ENCODE measurements at regions not wholly inside any gene's neighbourhood (a gene's known extent, or its start where the extent isn't known, plus 50 kb on each side); places are given as distances from the start of the nearest gene placed in this dataset.

GRCh38 chr4:10276152-10276551, 159.6 kb upstream of the WDR1 start:
- 94% methylated on average over 4 of the region's 4 CpGs for WGBS
- no peaks in the 10 kb centered on the region for H3K36me3 ChIP-seq (ENCODE audit: control insufficient read depth in 2 of 2, insufficient read depth in 2 of 2, low read length in 1 of 2)
- H3K27me3 ChIP-seq (ENCODE audit: control insufficient read depth in 2 of 2, insufficient read depth in 1 of 2, low read length in 1 of 2) = no peaks in the 10 kb centered on the region
- H3K4me1 ChIP-seq (ENCODE audit: control insufficient read depth in 2 of 2, insufficient read depth in 2 of 2, low read length in 2 of 2) = peaks cover 3% of the 10 kb centered on the region in 2 donors
- no peak overlapping the region for H3K4me3 ChIP-seq (ENCODE audit: low read length in 2 of 2)
- no peaks in the 10 kb centered on the region for H3K9me3 ChIP-seq (ENCODE audit: control insufficient read depth in 2 of 2, insufficient read depth in 1 of 2, low read length in 1 of 2)
- DNase-seq (ENCODE audit: low read depth in 6 of 9, low spot score in 9 of 9) = no peak
- no peak overlapping the region for H3K27ac ChIP-seq (ENCODE audit: low read depth in 1 of 2, low read length in 1 of 2)

DNA sequence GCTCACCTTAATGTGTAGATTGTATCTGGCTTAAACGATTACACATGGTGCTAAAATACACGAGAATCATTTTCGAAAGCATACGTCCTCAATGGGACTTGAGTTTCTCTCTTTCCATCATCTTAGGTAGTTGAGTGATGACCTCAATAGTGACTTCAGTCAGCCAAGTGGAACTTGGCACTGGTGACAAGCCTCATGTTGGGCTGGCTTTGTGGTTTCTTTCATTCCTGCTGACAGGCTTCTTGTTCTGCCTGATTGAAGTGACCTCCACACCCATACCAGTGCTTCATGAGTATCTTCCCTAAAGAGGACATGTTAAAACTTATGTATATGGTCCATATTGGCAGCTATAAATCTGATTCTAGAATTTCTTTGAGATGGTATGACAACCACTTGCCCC, 159.1 kb upstream of the WDR1 start:
- H3K4me3 ChIP-seq (ENCODE audit: low read length in 2 of 2) = no peak overlapping the region
- H3K27me3 ChIP-seq (ENCODE audit: control insufficient read depth in 2 of 2, insufficient read depth in 1 of 2, low read length in 1 of 2) = no peaks in the 10 kb centered on the region
- no peaks in the 10 kb centered on the region for H3K9me3 ChIP-seq (ENCODE audit: control insufficient read depth in 2 of 2, insufficient read depth in 1 of 2, low read length in 1 of 2)
- no peaks in the 10 kb centered on the region for H3K36me3 ChIP-seq (ENCODE audit: control insufficient read depth in 2 of 2, insufficient read depth in 2 of 2, low read length in 1 of 2)
- no peak for DNase-seq (ENCODE audit: low read depth in 6 of 9, low spot score in 9 of 9)
- H3K4me1 ChIP-seq (ENCODE audit: control insufficient read depth in 2 of 2, insufficient read depth in 2 of 2, low read length in 2 of 2) = peaks cover 3% of the 10 kb centered on the region in 2 donors
- WGBS = 98% methylated on average over 4 of the region's 4 CpGs
- no peak overlapping the region for H3K27ac ChIP-seq (ENCODE audit: low read depth in 1 of 2, low read length in 1 of 2)

GRCh38 chr4:10273030-10273429, 156.4 kb upstream of the WDR1 start:
- Histone ChIP-seq H3K27ac (ENCODE audit: low read depth in 1 of 2, low read length in 1 of 2) (peak overlapping the region in 1 of 2 donors; percentile 3), H3K27me3 (ENCODE audit: control insufficient read depth in 2 of 2, insufficient read depth in 1 of 2, low read length in 1 of 2) (no peaks in the 10 kb centered on the region), H3K4me3 (ENCODE audit: low read length in 2 of 2) (no peak overlapping the region), H3K36me3 (ENCODE audit: control insufficient read depth in 2 of 2, insufficient read depth in 2 of 2, low read length in 1 of 2) (no peaks in the 10 kb centered on the region), H3K9me3 (ENCODE audit: control insufficient read depth in 2 of 2, insufficient read depth in 1 of 2, low read length in 1 of 2) (no peaks in the 10 kb centered on the region), H3K4me1 (ENCODE audit: control insufficient read depth in 2 of 2, insufficient read depth in 2 of 2, low read length in 2 of 2) (peaks cover 3% of the 10 kb centered on the region in 2 donors)
- 91% methylated on average over 4 of the region's 4 CpGs for WGBS
- peak in 1 of 9 donors; percentile 12 for DNase-seq (ENCODE audit: low read depth in 6 of 9, low spot score in 9 of 9)

GRCh38 chr4:10272511-10272910, 155.9 kb upstream of the WDR1 start:
- 65% methylated on average over 5 of the region's 5 CpGs for WGBS
- H3K9me3 ChIP-seq (ENCODE audit: control insufficient read depth in 2 of 2, insufficient read depth in 1 of 2, low read length in 1 of 2) = no peaks in the 10 kb centered on the region
- H3K4me1 ChIP-seq (ENCODE audit: control insufficient read depth in 2 of 2, insufficient read depth in 2 of 2, low read length in 2 of 2) = peaks cover 3% of the 10 kb centered on the region in 2 donors

GRCh38 chr4:10267066-10267465, 150.5 kb upstream of the WDR1 start:
- Histone ChIP-seq H3K27ac (ENCODE audit: low read depth in 1 of 2, low read length in 1 of 2) (no peak overlapping the region), H3K27me3 (ENCODE audit: control insufficient read depth in 2 of 2, insufficient read depth in 1 of 2, low read length in 1 of 2) (no peaks in the 10 kb centered on the region), H3K4me3 (ENCODE audit: low read length in 2 of 2) (no peak overlapping the region), H3K9me3 (ENCODE audit: control insufficient read depth in 2 of 2, insufficient read depth in 1 of 2, low read length in 1 of 2) (no peaks in the 10 kb centered on the region), H3K36me3 (ENCODE audit: control insufficient read depth in 2 of 2, insufficient read depth in 2 of 2, low read length in 1 of 2) (no peaks in the 10 kb centered on the region), H3K4me1 (ENCODE audit: control insufficient read depth in 2 of 2, insufficient read depth in 2 of 2, low read length in 2 of 2) (peaks cover 0 to 4% of the 10 kb centered on the region in 2 donors)
- WGBS = 93% methylated on average over 4 of the region's 4 CpGs
- no peak for DNase-seq (ENCODE audit: low read depth in 6 of 9, low spot score in 9 of 9)

More at GRCh38 chr4:10272511-10272910, 155.9 kb upstream of the WDR1 start:
- H3K27ac ChIP-seq (ENCODE audit: low read depth in 1 of 2, low read length in 1 of 2) = peak overlapping the region; percentile 3 to 64
- DNase-seq (ENCODE audit: low read depth in 6 of 9, low spot score in 9 of 9) = no peak
- H3K4me3 ChIP-seq (ENCODE audit: low read length in 2 of 2) = no peak overlapping the region
- H3K36me3 ChIP-seq (ENCODE audit: control insufficient read depth in 2 of 2, insufficient read depth in 2 of 2, low read length in 1 of 2) = no peaks in the 10 kb centered on the region
- H3K27me3 ChIP-seq (ENCODE audit: control insufficient read depth in 2 of 2, insufficient read depth in 1 of 2, low read length in 1 of 2) = no peaks in the 10 kb centered on the region

DNA sequence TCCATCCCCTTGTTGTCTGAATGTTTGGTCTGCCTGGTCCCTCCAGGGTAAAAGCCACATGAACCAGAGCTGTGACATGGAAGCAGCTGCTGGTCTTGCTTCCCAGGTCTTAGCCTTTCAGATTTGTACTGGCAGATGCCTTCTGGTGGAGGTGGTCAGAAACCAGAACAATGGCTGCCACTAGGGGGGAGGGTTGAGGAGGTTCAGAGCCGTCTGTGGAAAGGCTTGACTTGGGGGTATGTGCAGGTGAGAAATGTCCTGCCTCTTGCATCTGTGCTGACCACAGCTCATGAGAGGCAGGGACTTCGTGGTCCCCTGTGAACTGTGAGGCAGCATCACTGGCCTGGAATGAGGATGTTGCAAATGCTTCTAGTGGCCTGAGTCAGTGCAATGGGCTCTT, 144.2 kb upstream of the WDR1 start:
- 68% methylated on average over 2 of the region's 2 CpGs for WGBS
- DNase-seq (ENCODE audit: low read depth in 6 of 9, low spot score in 9 of 9) = no peak
- no peaks in the 10 kb centered on the region for H3K9me3 ChIP-seq (ENCODE audit: control insufficient read depth in 2 of 2, insufficient read depth in 1 of 2, low read length in 1 of 2)
- H3K36me3 ChIP-seq (ENCODE audit: control insufficient read depth in 2 of 2, insufficient read depth in 2 of 2, low read length in 1 of 2) = no peaks in the 10 kb centered on the region
- no peak overlapping the region for H3K4me3 ChIP-seq (ENCODE audit: low read length in 2 of 2)
- no peak overlapping the region for H3K27ac ChIP-seq (ENCODE audit: low read depth in 1 of 2, low read length in 1 of 2)
- no peaks in the 10 kb centered on the region for H3K27me3 ChIP-seq (ENCODE audit: control insufficient read depth in 2 of 2, insufficient read depth in 1 of 2, low read length in 1 of 2)
- peaks cover 2 to 4% of the 10 kb centered on the region in 2 donors for H3K4me1 ChIP-seq (ENCODE audit: control insufficient read depth in 2 of 2, insufficient read depth in 2 of 2, low read length in 2 of 2)

- 96% methylated on average over 2 of the region's 2 CpGs for WGBS
- no peaks in the 10 kb centered on the region for H3K27me3 ChIP-seq (ENCODE audit: control insufficient read depth in 2 of 2, insufficient read depth in 1 of 2, low read length in 1 of 2)
- peaks cover 2 to 4% of the 10 kb centered on the region in 2 donors for H3K4me1 ChIP-seq (ENCODE audit: control insufficient read depth in 2 of 2, insufficient read depth in 2 of 2, low read length in 2 of 2)
- no peak for DNase-seq (ENCODE audit: low read depth in 6 of 9, low spot score in 9 of 9)
- H3K9me3 ChIP-seq (ENCODE audit: control insufficient read depth in 2 of 2, insufficient read depth in 1 of 2, low read length in 1 of 2) = no peaks in the 10 kb centered on the region
- H3K36me3 ChIP-seq (ENCODE audit: control insufficient read depth in 2 of 2, insufficient read depth in 2 of 2, low read length in 1 of 2) = no peaks in the 10 kb centered on the region
- H3K4me3 ChIP-seq (ENCODE audit: low read length in 2 of 2) = no peak overlapping the region
- no peak overlapping the region for H3K27ac ChIP-seq (ENCODE audit: low read depth in 1 of 2, low read length in 1 of 2)
Observed at GRCh38 chr4:10259976-10260375, 143.4 kb upstream of the WDR1 start.

DNA sequence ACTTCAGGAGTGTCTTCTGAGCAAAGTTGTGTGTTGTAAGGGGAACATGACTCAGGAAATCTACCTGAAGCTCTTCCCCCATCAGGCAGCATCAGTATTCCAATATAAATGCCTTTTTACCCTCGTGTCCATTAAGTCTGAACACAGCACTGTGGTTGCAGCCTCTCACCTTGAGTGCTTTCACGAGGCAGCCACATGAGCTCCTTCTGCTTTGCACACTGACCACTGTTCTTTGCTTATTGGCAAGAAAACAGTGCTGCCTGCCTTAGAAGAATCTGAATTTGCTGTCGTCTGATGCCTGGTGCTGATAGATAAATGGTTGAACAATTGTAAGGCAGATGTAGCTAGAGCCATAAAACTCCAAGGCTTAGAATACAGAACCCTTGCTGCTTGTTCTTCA, 139.6 kb upstream of the WDR1 start:
- Histone ChIP-seq H3K27ac (ENCODE audit: low read depth in 1 of 2, low read length in 1 of 2) (no peak overlapping the region), H3K4me3 (ENCODE audit: low read length in 2 of 2) (no peak overlapping the region), H3K27me3 (ENCODE audit: control insufficient read depth in 2 of 2, insufficient read depth in 1 of 2, low read length in 1 of 2) (no peaks in the 10 kb centered on the region), H3K4me1 (ENCODE audit: control insufficient read depth in 2 of 2, insufficient read depth in 2 of 2, low read length in 2 of 2) (peaks cover 0 to 5% of the 10 kb centered on the region in 2 donors), H3K36me3 (ENCODE audit: control insufficient read depth in 2 of 2, insufficient read depth in 2 of 2, low read length in 1 of 2) (no peaks in the 10 kb centered on the region), H3K9me3 (ENCODE audit: control insufficient read depth in 2 of 2, insufficient read depth in 1 of 2, low read length in 1 of 2) (no peaks in the 10 kb centered on the region)
- WGBS = 82% methylated on average over 3 of the region's 3 CpGs
- no peak for DNase-seq (ENCODE audit: low read depth in 6 of 9, low spot score in 9 of 9)

- DNase-seq (ENCODE audit: low read depth in 6 of 9, low spot score in 9 of 9) = no peak
- H3K27ac ChIP-seq (ENCODE audit: low read depth in 1 of 2, low read length in 1 of 2) = peak overlapping the region in 1 of 2 donors; percentile 45
- H3K4me1 ChIP-seq (ENCODE audit: control insufficient read depth in 2 of 2, insufficient read depth in 2 of 2, low read length in 2 of 2) = peaks cover 0 to 3% of the 10 kb centered on the region in 2 donors
- no peaks in the 10 kb centered on the region for H3K36me3 ChIP-seq (ENCODE audit: control insufficient read depth in 2 of 2, insufficient read depth in 2 of 2, low read length in 1 of 2)
- WGBS = 81% methylated on average over 6 of the region's 6 CpGs
- no peaks in the 10 kb centered on the region for H3K9me3 ChIP-seq (ENCODE audit: control insufficient read depth in 2 of 2, insufficient read depth in 1 of 2, low read length in 1 of 2)
- no peak overlapping the region for H3K4me3 ChIP-seq (ENCODE audit: low read length in 2 of 2)
- H3K27me3 ChIP-seq (ENCODE audit: control insufficient read depth in 2 of 2, insufficient read depth in 1 of 2, low read length in 1 of 2) = no peaks in the 10 kb centered on the region
Observed at GRCh38 chr4:10253765-10254164, 137.2 kb upstream of the WDR1 start.

DNA sequence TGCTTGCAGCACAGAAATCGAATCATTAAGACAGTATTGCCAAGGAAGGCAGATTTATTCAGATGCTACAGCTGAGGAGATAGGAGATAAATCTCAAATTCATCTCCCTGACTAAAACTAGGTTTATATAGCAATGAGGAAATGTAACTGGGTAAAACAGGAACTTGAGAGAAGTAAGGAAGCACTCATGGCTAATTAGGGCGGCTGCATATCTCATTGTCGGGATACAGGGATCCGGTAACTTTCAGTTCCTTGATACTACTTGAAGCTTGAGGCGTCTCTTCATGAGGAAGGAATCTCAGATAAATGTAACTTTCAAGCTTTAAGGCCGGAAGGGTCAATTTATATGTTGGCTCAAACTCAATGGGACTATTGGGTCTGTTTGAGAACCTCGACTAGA, 129.2 kb upstream of the WDR1 start:
- no peaks in the 10 kb centered on the region for H3K27me3 ChIP-seq (ENCODE audit: control insufficient read depth in 2 of 2, insufficient read depth in 1 of 2, low read length in 1 of 2)
- no peak overlapping the region for H3K4me3 ChIP-seq (ENCODE audit: low read length in 2 of 2)
- no peaks in the 10 kb centered on the region for H3K9me3 ChIP-seq (ENCODE audit: control insufficient read depth in 2 of 2, insufficient read depth in 1 of 2, low read length in 1 of 2)
- 80% methylated on average over 7 of the region's 7 CpGs for WGBS
- H3K36me3 ChIP-seq (ENCODE audit: control insufficient read depth in 2 of 2, insufficient read depth in 2 of 2, low read length in 1 of 2) = no peaks in the 10 kb centered on the region
- H3K27ac ChIP-seq (ENCODE audit: low read depth in 1 of 2, low read length in 1 of 2) = no peak overlapping the region
- no peaks in the 10 kb centered on the region for H3K4me1 ChIP-seq (ENCODE audit: control insufficient read depth in 2 of 2, insufficient read depth in 2 of 2, low read length in 2 of 2)
- DNase-seq (ENCODE audit: low read depth in 6 of 9, low spot score in 9 of 9) = no peak

Data from thymus (tissue), 11 donors.